ENCODE measurements at regions not wholly inside any gene's neighbourhood (a gene's known extent, or its start where the extent isn't known, plus 50 kb on each side); places are given as distances from the start of the nearest gene placed in this dataset.

GRCh38 chr13:73860501-73860900 lies 273.7 kb downstream of the KLF12 start:
- ChIA-PET POLR2A (no interaction called here), CTCF (no interaction called here)
- Histone ChIP-seq H3K36me3 (ENCODE audit: control insufficient read depth, insufficient read depth, low read length) (no peaks in the 10 kb centered on the region), H3K27me3 (replicated peaks; ENCODE audit: control insufficient read depth, insufficient read depth, low read length) (no peaks in the 10 kb centered on the region), H3K9me3 (no peaks in the 10 kb centered on the region), H3K4me1 (no peaks in the 10 kb centered on the region), H3K4me3 (ENCODE audit: low read depth, low read length) (no peak overlapping the region)
- Mint-ChIP-seq H3K27ac (ENCODE audit: unreplicated experiment) (no peak overlapping the region), H3K4me1 (ENCODE audit: low read depth, unreplicated experiment) (peaks cover 11% of the 10 kb centered on the region), H3K9me3 (ENCODE audit: unreplicated experiment) (no peaks in the 10 kb centered on the region), H3K27me3 (ENCODE audit: insufficient read depth, unreplicated experiment) (no peaks in the 10 kb centered on the region), H3K4me3 (ENCODE audit: unreplicated experiment) (no peak overlapping the region), H3K36me3 (ENCODE audit: insufficient read depth, unreplicated experiment) (no peaks in the 10 kb centered on the region)
- intact Hi-C loops (cut with micrococcal nuclease; ENCODE audit: unreplicated experiment) = no loop called here
- DNase-seq = no peak
- no TSS peak for BruUV-seq (replicated peaks)
- no peak for TF ChIP-seq CTCF (IDR thresholded peaks at IDR 0.05; ENCODE audit: insufficient read depth in 1 of 2, low read depth in 1 of 2, low read length in 1 of 2, severe bottlenecking in 1 of 2, unreplicated experiment in 1 of 2)

- intact Hi-C loops (cut with micrococcal nuclease; ENCODE audit: unreplicated experiment) = no loop called here
- TF ChIP-seq CTCF (IDR thresholded peaks at IDR 0.05; ENCODE audit: insufficient read depth in 1 of 2, low read depth in 1 of 2, low read length in 1 of 2, severe bottlenecking in 1 of 2, unreplicated experiment in 1 of 2) = no peak
- POLR2A ChIA-PET = no interaction called here
- BruUV-seq (replicated peaks) = no TSS peak
- no peaks in the 10 kb centered on the region for H3K27me3 ChIP-seq (replicated peaks; ENCODE audit: control insufficient read depth, insufficient read depth, low read length)
- CTCF ChIA-PET = no interaction called here
- H3K4me3 ChIP-seq (ENCODE audit: low read depth, low read length) = no peak overlapping the region
- H3K36me3 Mint-ChIP-seq (ENCODE audit: insufficient read depth, unreplicated experiment) = no peaks in the 10 kb centered on the region
- H3K27ac Mint-ChIP-seq (ENCODE audit: unreplicated experiment) = no peak overlapping the region
- H3K9me3 Mint-ChIP-seq (ENCODE audit: unreplicated experiment) = no peaks in the 10 kb centered on the region
- no peaks in the 10 kb centered on the region for H3K36me3 ChIP-seq (ENCODE audit: control insufficient read depth, insufficient read depth, low read length)
- peaks cover 4% of the 10 kb centered on the region for H3K4me1 Mint-ChIP-seq (ENCODE audit: low read depth, unreplicated experiment)
- H3K4me1 ChIP-seq = no peaks in the 10 kb centered on the region
- no peaks in the 10 kb centered on the region for H3K9me3 ChIP-seq
- H3K4me3 Mint-ChIP-seq (ENCODE audit: unreplicated experiment) = no peak overlapping the region
- H3K27me3 Mint-ChIP-seq (ENCODE audit: insufficient read depth, unreplicated experiment) = no peaks in the 10 kb centered on the region
- DNase-seq = no peak
Measured at GRCh38 chr13:73859841-73860240, 274.4 kb downstream of the KLF12 start.

- H3K27me3 ChIP-seq (replicated peaks; ENCODE audit: control insufficient read depth, insufficient read depth, low read length) = no peaks in the 10 kb centered on the region
- no peaks in the 10 kb centered on the region for H3K9me3 ChIP-seq
- no TSS peak for BruUV-seq (replicated peaks)
- no peak for TF ChIP-seq CTCF (IDR thresholded peaks at IDR 0.05; ENCODE audit: insufficient read depth in 1 of 2, low read depth in 1 of 2, low read length in 1 of 2, severe bottlenecking in 1 of 2, unreplicated experiment in 1 of 2)
- H3K4me1 Mint-ChIP-seq (ENCODE audit: low read depth, unreplicated experiment) = no peaks in the 10 kb centered on the region
- no peak overlapping the region for H3K27ac Mint-ChIP-seq (ENCODE audit: unreplicated experiment)
- H3K9me3 Mint-ChIP-seq (ENCODE audit: unreplicated experiment) = no peaks in the 10 kb centered on the region
- intact Hi-C loops (cut with micrococcal nuclease; ENCODE audit: unreplicated experiment) = no loop called here
- H3K4me3 Mint-ChIP-seq (ENCODE audit: unreplicated experiment) = no peak overlapping the region
- no peak overlapping the region for H3K4me3 ChIP-seq (ENCODE audit: low read depth, low read length)
- no peaks in the 10 kb centered on the region for H3K36me3 ChIP-seq (ENCODE audit: control insufficient read depth, insufficient read depth, low read length)
- H3K36me3 Mint-ChIP-seq (ENCODE audit: insufficient read depth, unreplicated experiment) = no peaks in the 10 kb centered on the region
- CTCF ChIA-PET = no interaction called here
- no peaks in the 10 kb centered on the region for H3K4me1 ChIP-seq
- POLR2A ChIA-PET = no interaction called here
- no peak for DNase-seq
- H3K27me3 Mint-ChIP-seq (ENCODE audit: insufficient read depth, unreplicated experiment) = no peaks in the 10 kb centered on the region
Measured at GRCh38 chr13:73857106-73857505, 277.1 kb downstream of the KLF12 start.

Measured in Caco-2 (cell line).